B cell (primary cell): ENCODE measurements at regions not wholly inside any gene's neighbourhood (a gene's known extent, or its start where the extent isn't known, plus 50 kb on each side); places are given as distances from the start of the nearest gene placed in this dataset.

ENCODE experiments used
- EZH2 ChIP-seq: IDR thresholded peaks from 2 replicates; pipeline ENCODE4 v1.6.1; 2012; ENCODE audit warnings: borderline replicate concordance, low read depth, mild to moderate bottlenecking, moderate library complexity, low read length; ENCODE audit not compliant: insufficient read depth, poor library complexity, severe bottlenecking
- TF ChIP-seq, protein P1 (sequence below): fragments of 200-600 bp; IDR thresholded peaks from one replicate; pipeline ENCODE4 v1.8.0; 2022; ENCODE audit warnings: antibody characterized with exemption, mild to moderate bottlenecking

DNA sequence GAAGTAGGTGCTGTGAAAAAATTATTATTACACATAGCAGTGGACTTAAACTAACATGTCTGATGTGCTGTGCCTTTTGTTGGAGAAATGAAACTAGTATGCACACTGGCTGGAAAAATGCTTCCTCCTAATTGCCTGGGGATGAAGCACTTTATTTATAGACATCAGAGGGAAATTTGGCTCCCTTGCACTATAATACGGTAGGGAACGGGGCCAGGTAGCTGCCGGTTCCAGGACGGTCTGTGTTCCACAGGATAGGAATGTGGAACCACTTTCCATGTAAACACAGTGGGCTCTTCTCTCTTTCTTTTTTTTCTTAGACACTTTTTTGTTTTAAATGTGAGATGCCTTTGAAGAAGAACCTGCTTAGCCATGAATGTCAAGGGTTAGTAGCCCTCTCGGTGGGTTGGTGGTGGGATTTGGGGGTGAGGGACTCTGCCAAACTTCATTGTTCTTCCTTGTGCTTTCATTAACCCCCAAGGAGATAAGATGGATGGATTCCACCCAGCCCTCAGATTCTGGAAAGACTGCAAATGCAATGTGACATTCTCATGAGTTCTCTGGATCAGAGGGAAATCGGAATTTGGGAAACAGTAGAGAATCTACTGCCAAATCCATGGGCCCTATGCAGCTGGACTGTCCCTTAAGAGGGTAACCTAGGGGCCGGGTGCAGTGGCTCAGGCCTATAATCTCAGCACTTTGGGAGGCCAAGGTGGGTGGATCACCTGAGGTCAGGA, 58.0 kb upstream of the GSC start:
- TF ChIP-seq, protein P1, sequence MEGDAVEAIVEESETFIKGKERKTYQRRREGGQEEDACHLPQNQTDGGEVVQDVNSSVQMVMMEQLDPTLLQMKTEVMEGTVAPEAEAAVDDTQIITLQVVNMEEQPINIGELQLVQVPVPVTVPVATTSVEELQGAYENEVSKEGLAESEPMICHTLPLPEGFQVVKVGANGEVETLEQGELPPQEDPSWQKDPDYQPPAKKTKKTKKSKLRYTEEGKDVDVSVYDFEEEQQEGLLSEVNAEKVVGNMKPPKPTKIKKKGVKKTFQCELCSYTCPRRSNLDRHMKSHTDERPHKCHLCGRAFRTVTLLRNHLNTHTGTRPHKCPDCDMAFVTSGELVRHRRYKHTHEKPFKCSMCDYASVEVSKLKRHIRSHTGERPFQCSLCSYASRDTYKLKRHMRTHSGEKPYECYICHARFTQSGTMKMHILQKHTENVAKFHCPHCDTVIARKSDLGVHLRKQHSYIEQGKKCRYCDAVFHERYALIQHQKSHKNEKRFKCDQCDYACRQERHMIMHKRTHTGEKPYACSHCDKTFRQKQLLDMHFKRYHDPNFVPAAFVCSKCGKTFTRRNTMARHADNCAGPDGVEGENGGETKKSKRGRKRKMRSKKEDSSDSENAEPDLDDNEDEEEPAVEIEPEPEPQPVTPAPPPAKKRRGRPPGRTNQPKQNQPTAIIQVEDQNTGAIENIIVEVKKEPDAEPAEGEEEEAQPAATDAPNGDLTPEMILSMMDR: no peak
- TF ChIP-seq EZH2: no peak
